Fibroblast of lung (primary cell): ENCODE measurements at regions not wholly inside any gene's neighbourhood (a gene's known extent, or its start where the extent isn't known, plus 50 kb on each side); places are given as distances from the start of the nearest gene placed in this dataset.
"Not testable (repeated sequence)": the region's sequence is repeated elsewhere in the genome, so short reads cannot be mapped to it uniquely, and the experiment has no call there.

ENCODE experiments used
- DNase-seq, 2 donors: peaks; one replicate each; pipeline versions ENCODE4 v3.0.0 to v3.0.0-alpha.2; 2010; ENCODE audit warnings: low read depth in 2 of 2
- H2AFZ ChIP-seq: 2 replicates; pipeline ENCODE4 v1.5.1; 2012; ENCODE audit warnings: low read length, control low read depth, inconsistent platforms
- H3K27ac ChIP-seq: 2 replicates; pipeline ENCODE4 v1.5.1; 2011; ENCODE audit warnings: low read length, control low read depth; ENCODE audit not compliant: insufficient read depth
- H3K27me3 ChIP-seq: 2 replicates; pipeline ENCODE4 v1.5.1; 2011; ENCODE audit warnings: mild to moderate bottlenecking, low read length; ENCODE audit not compliant: control insufficient read depth, insufficient read depth
- H3K36me3 ChIP-seq: 2 replicates; pipeline ENCODE4 v1.5.1; 2011; ENCODE audit warnings: low read length; ENCODE audit not compliant: control insufficient read depth, insufficient read depth
- H3K4me1 ChIP-seq: 2 replicates; pipeline ENCODE4 v1.5.1; 2011; ENCODE audit warnings: low read length; ENCODE audit not compliant: control insufficient read depth, insufficient read depth; ENCODE audit errors: extremely low read depth
- H3K4me2 ChIP-seq: 2 replicates; pipeline ENCODE4 v1.5.1; 2011; ENCODE audit warnings: low read length, control low read depth; ENCODE audit not compliant: insufficient read depth; ENCODE audit errors: extremely low read depth
- H3K4me3 ChIP-seq, 4 experiments: fragments of 200-600 bp in 1 of 4; sonication (generic) in 1 of 4; replicated peaks in 1 of 4; 2 replicates each; pipeline ENCODE4 v1.5.1; 2011 to 2016; ENCODE audit warnings: low read length in 4 of 4, low read depth in 3 of 4, mild to moderate bottlenecking in 3 of 4, control low read depth in 2 of 4, inconsistent platforms in 1 of 4, mixed read lengths in 1 of 4; ENCODE audit not compliant: insufficient read depth in 1 of 4; ENCODE audit errors: control extremely low read depth in 1 of 4
- H3K79me2 ChIP-seq: 2 replicates; pipeline ENCODE4 v1.5.1; 2012; ENCODE audit warnings: mild to moderate bottlenecking, low read length, inconsistent platforms; ENCODE audit not compliant: control insufficient read depth, insufficient read depth
- H3K9ac ChIP-seq: 2 replicates; pipeline ENCODE4 v1.5.1; 2011; ENCODE audit warnings: mild to moderate bottlenecking, low read length, control low read depth; ENCODE audit not compliant: insufficient read depth
- H3K9me3 ChIP-seq: 2 replicates; pipeline ENCODE4 v1.5.1; 2012; ENCODE audit warnings: low read depth, low read length; ENCODE audit not compliant: control insufficient read depth, insufficient read depth
- H4K20me1 ChIP-seq: 2 replicates; pipeline ENCODE4 v1.5.1; 2011; ENCODE audit warnings: low read length; ENCODE audit not compliant: control insufficient read depth, insufficient read depth; ENCODE audit errors: extremely low read depth
- EZH2 ChIP-seq: IDR thresholded peaks from 2 replicates; pipeline ENCODE4 v1.5.1; 2012; ENCODE audit warnings: low read length, control low read depth, mild to moderate bottlenecking; ENCODE audit errors: missing control alignments
- TF ChIP-seq, protein P1 (sequence below), 2 donors: IDR thresholded peaks in 1 of 2; conservative IDR thresholded peaks in 1 of 2; 1 replicate in 1 of 2; 2 replicates in 1 of 2; pipeline ENCODE4 v1.5.1; 2011 to 2012; ENCODE audit warnings: low read length in 2 of 2, control low read depth in 1 of 2, inconsistent platforms in 1 of 2, low read depth in 1 of 2, mild to moderate bottlenecking in 1 of 2

DNA sequence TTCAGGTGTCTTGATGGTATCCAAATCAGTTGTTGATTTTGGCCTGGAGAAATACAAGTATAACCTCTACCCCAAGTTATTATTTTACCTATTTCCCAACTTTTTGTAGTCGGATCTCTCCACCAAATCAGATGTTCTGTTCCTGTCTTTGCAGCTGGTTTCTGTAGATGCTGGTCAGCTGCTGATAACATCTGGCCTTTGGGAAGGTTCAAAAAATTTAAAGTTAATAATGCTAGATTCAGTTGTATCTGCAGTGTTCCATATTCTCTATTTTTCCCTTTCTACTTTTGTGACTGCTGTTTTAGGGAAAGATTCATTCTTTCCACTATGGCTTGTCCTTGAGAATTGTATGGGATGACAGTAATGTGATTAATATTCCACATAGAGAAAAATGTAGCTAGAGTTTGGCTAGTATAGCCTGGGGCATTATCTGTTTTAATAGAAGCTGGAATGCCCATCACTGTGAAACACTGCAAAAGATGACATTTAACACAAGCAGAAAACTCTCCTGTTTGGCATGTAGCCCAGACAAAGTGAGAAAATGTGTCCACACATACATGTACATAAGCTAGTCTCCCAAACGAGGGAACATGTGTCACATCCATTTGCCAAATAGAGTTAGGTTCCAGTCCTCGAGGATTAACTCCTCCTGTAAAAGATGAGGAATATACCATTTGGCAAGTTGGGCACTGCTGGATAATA is 99.2 kb downstream of the ZNF100 start:
- H2AFZ ChIP-seq, H3K9me3 ChIP-seq, H3K27ac ChIP-seq, H3K4me2 ChIP-seq, H3K27me3 ChIP-seq, H3K36me3 ChIP-seq, H3K4me3 ChIP-seq, H3K4me1 ChIP-seq, H3K9ac ChIP-seq, H3K79me2 ChIP-seq, DNase-seq, H4K20me1 ChIP-seq: not testable (repeated sequence)

DNA sequence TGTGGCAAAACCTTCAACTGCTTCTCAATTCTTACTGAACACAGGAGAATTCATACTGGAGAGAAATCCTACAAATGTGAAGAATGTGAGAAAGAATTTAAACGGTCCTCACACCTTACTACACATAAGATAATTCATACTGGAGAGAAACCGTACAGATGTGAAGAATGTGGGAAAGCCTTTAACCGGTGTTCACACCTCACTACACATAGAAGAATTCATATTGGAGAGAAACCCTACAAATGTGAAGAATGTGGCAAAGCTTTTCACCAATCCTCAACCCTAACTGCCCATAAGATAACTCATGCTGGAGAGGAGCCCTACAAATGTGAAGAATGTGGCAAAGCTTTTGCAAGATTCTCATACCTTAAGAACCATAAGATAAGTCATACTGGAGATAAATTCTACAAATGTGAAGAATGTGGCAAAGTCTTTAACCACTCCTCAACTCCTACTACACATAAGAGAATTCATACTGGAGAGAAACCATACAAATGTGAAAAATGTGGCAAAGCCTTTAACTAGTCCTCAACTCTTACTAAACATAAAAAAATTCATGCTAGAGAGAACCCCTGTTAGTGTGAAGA is 111.7 kb downstream of the ZNF100 start:
- no peaks in the 10 kb centered on the region for H4K20me1 ChIP-seq
- H3K9ac ChIP-seq = no peak overlapping the region
- H3K27me3 ChIP-seq = no peaks in the 10 kb centered on the region
- H3K79me2 ChIP-seq = no peaks in the 10 kb centered on the region
- H3K4me3 ChIP-seq = no peak overlapping the region
- no peak overlapping the region for H3K4me2 ChIP-seq
- H3K27ac ChIP-seq = no peak overlapping the region
- no peaks in the 10 kb centered on the region for H3K36me3 ChIP-seq
- H2AFZ ChIP-seq = no peak overlapping the region
- H3K9me3 ChIP-seq = no peaks in the 10 kb centered on the region
- H3K4me1 ChIP-seq = no peaks in the 10 kb centered on the region
- no peak for DNase-seq
- TF ChIP-seq EZH2 = no peak
- TF ChIP-seq, protein P1, sequence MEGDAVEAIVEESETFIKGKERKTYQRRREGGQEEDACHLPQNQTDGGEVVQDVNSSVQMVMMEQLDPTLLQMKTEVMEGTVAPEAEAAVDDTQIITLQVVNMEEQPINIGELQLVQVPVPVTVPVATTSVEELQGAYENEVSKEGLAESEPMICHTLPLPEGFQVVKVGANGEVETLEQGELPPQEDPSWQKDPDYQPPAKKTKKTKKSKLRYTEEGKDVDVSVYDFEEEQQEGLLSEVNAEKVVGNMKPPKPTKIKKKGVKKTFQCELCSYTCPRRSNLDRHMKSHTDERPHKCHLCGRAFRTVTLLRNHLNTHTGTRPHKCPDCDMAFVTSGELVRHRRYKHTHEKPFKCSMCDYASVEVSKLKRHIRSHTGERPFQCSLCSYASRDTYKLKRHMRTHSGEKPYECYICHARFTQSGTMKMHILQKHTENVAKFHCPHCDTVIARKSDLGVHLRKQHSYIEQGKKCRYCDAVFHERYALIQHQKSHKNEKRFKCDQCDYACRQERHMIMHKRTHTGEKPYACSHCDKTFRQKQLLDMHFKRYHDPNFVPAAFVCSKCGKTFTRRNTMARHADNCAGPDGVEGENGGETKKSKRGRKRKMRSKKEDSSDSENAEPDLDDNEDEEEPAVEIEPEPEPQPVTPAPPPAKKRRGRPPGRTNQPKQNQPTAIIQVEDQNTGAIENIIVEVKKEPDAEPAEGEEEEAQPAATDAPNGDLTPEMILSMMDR (conservative IDR thresholded peaks at IDR 0.05 in 1 of 2, IDR thresholded peaks at IDR 0.05 in 1 of 2; ENCODE audit: low read depth in 1 of 2, low read length in 2 of 2) = no peak

DNA sequence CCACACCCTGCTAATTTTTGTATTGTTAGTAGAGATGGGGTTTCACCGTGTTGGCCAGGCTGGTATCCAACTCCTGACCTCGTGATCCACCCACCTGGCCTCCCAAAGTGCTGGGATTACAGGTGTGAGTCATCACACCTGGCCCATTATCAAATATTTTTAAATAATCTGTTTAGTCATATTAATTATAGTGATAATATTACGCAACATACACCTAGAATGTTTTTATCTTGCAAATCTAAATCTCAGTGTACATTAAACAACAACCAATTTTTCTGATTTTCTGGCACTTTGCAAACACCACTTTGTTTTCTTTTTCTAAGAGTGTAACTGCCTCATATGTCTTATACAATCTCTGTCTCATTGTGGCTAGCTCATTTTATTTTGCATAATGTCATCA is 115.9 kb downstream of the ZNF100 start:
- H3K4me1 ChIP-seq, H3K9ac ChIP-seq, H3K27me3 ChIP-seq, H3K9me3 ChIP-seq, H3K36me3 ChIP-seq, DNase-seq, H3K27ac ChIP-seq, H3K4me3 ChIP-seq, H3K79me2 ChIP-seq, H4K20me1 ChIP-seq, H3K4me2 ChIP-seq, H2AFZ ChIP-seq: not testable (repeated sequence)

DNA sequence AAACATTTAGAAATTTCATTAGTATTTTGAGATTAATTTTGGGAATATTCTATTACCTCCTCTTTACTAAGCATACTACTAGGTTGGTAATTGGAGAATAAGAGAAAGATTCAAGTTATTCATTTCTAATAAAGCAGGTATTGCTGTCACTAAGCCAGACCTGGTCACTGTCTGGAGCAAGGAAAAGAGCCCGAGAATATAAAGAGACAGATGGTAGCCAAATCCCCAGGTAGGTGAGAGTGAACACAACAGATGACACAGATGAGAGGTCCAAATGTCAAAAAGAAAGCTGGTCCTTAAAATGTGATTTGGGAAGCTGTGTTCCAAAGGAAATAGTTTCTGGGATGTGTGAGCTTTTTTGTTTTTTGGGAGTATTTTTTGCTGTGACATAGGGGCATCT is 128.6 kb downstream of the ZNF100 start:
- no peaks in the 10 kb centered on the region for H3K36me3 ChIP-seq
- DNase-seq = no peak
- no peaks in the 10 kb centered on the region for H3K27me3 ChIP-seq
- no peaks in the 10 kb centered on the region for H3K4me1 ChIP-seq
- H3K4me3 ChIP-seq = no peak overlapping the region
- H3K4me2 ChIP-seq = no peak overlapping the region
- TF ChIP-seq, protein P1 (conservative IDR thresholded peaks at IDR 0.05 in 1 of 2, IDR thresholded peaks at IDR 0.05 in 1 of 2; ENCODE audit: low read depth in 1 of 2, low read length in 2 of 2) = no peak
- TF ChIP-seq EZH2 = no peak
- no peaks in the 10 kb centered on the region for H3K79me2 ChIP-seq
- H4K20me1 ChIP-seq = no peaks in the 10 kb centered on the region
- H3K27ac ChIP-seq = no peak overlapping the region
- no peak overlapping the region for H3K9ac ChIP-seq
- no peak overlapping the region for H2AFZ ChIP-seq
- H3K9me3 ChIP-seq = no peaks in the 10 kb centered on the region
